Fibroblast of lung (primary cell): ENCODE measurements at regions not wholly inside any gene's neighbourhood (a gene's known extent, or its start where the extent isn't known, plus 50 kb on each side); places are given as distances from the start of the nearest gene placed in this dataset.

Experiments
- DNase-seq, 2 donors: peaks; one replicate each; pipeline versions ENCODE4 v3.0.0 to v3.0.0-alpha.2; 2010; ENCODE audit warnings: low read depth in 2 of 2
- H2AFZ ChIP-seq: 2 replicates; pipeline ENCODE4 v1.5.1; 2012; ENCODE audit warnings: low read length, control low read depth, inconsistent platforms
- H3K27ac ChIP-seq: 2 replicates; pipeline ENCODE4 v1.5.1; 2011; ENCODE audit warnings: low read length, control low read depth; ENCODE audit not compliant: insufficient read depth
- H3K27me3 ChIP-seq: 2 replicates; pipeline ENCODE4 v1.5.1; 2011; ENCODE audit warnings: mild to moderate bottlenecking, low read length; ENCODE audit not compliant: control insufficient read depth, insufficient read depth
- H3K36me3 ChIP-seq: 2 replicates; pipeline ENCODE4 v1.5.1; 2011; ENCODE audit warnings: low read length; ENCODE audit not compliant: control insufficient read depth, insufficient read depth
- H3K4me1 ChIP-seq: 2 replicates; pipeline ENCODE4 v1.5.1; 2011; ENCODE audit warnings: low read length; ENCODE audit not compliant: control insufficient read depth, insufficient read depth; ENCODE audit errors: extremely low read depth
- H3K4me2 ChIP-seq: 2 replicates; pipeline ENCODE4 v1.5.1; 2011; ENCODE audit warnings: low read length, control low read depth; ENCODE audit not compliant: insufficient read depth; ENCODE audit errors: extremely low read depth
- H3K4me3 ChIP-seq, 4 experiments: fragments of 200-600 bp in 1 of 4; sonication (generic) in 1 of 4; replicated peaks in 1 of 4; 2 replicates each; pipeline ENCODE4 v1.5.1; 2011 to 2016; ENCODE audit warnings: low read length in 4 of 4, low read depth in 3 of 4, mild to moderate bottlenecking in 3 of 4, control low read depth in 2 of 4, inconsistent platforms in 1 of 4, mixed read lengths in 1 of 4; ENCODE audit not compliant: insufficient read depth in 1 of 4; ENCODE audit errors: control extremely low read depth in 1 of 4
- H3K79me2 ChIP-seq: 2 replicates; pipeline ENCODE4 v1.5.1; 2012; ENCODE audit warnings: mild to moderate bottlenecking, low read length, inconsistent platforms; ENCODE audit not compliant: control insufficient read depth, insufficient read depth
- H3K9ac ChIP-seq: 2 replicates; pipeline ENCODE4 v1.5.1; 2011; ENCODE audit warnings: mild to moderate bottlenecking, low read length, control low read depth; ENCODE audit not compliant: insufficient read depth
- H3K9me3 ChIP-seq: 2 replicates; pipeline ENCODE4 v1.5.1; 2012; ENCODE audit warnings: low read depth, low read length; ENCODE audit not compliant: control insufficient read depth, insufficient read depth
- H4K20me1 ChIP-seq: 2 replicates; pipeline ENCODE4 v1.5.1; 2011; ENCODE audit warnings: low read length; ENCODE audit not compliant: control insufficient read depth, insufficient read depth; ENCODE audit errors: extremely low read depth
- EZH2 ChIP-seq: IDR thresholded peaks from 2 replicates; pipeline ENCODE4 v1.5.1; 2012; ENCODE audit warnings: low read length, control low read depth, mild to moderate bottlenecking; ENCODE audit errors: missing control alignments
- TF ChIP-seq, protein P1 (sequence below), 2 donors: IDR thresholded peaks in 1 of 2; conservative IDR thresholded peaks in 1 of 2; 1 replicate in 1 of 2; 2 replicates in 1 of 2; pipeline ENCODE4 v1.5.1; 2011 to 2012; ENCODE audit warnings: low read length in 2 of 2, control low read depth in 1 of 2, inconsistent platforms in 1 of 2, low read depth in 1 of 2, mild to moderate bottlenecking in 1 of 2

DNA sequence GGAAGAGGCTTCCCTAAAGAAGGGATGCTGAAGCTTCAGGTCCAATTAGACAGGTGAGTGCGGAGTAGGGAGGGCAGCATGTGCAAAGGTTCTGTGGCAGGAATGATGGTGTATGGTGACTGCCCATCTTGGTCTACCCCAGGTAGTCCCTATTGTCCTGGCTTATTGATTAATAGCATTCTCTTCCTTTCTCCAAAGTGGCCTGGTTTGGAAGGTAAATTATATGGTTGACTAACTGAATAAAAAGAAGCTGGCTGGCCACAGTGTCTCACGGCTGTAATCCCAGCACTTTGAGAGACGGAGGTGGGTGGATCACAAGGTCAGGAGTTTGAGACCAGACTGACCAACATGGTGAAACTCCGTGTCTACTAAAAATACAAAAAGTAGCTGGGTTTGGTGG is 230.5 kb downstream of the MIAT start:
- H2AFZ ChIP-seq, result no peak overlapping the region
- H4K20me1 ChIP-seq, result no peaks in the 10 kb centered on the region
- H3K4me3 ChIP-seq, result no peak overlapping the region
- H3K36me3 ChIP-seq, result no peaks in the 10 kb centered on the region
- no peak overlapping the region for H3K9ac ChIP-seq
- H3K9me3 ChIP-seq, result no peaks in the 10 kb centered on the region
- H3K4me2 ChIP-seq, result peak overlapping the region; percentile 32
- no peaks in the 10 kb centered on the region for H3K79me2 ChIP-seq
- peak in 1 of 2 donors; percentile 38 for DNase-seq
- no peak for TF ChIP-seq EZH2
- no peaks in the 10 kb centered on the region for H3K27me3 ChIP-seq
- peaks cover 19% of the 10 kb centered on the region for H3K4me1 ChIP-seq
- no peak overlapping the region for H3K27ac ChIP-seq

DNA sequence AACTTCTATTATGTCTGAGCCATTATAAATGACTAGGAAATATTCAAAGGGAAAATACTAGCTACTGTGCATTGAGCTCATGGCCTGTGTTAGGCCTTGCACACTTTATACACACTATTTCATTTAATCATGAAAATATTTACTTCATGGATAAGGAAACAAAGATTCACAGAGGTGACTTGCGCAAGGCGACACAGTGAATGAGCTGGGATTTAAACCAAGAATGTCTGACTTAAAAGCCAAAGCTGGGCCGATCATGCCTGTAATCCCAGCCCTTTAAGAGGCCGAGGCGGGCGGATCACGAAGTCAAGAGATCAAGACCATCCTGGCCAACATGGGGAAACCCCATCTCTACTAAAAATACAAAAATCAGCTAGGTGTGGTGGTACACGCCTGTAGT is 231.5 kb downstream of the MIAT start:
- DNase-seq, result no peak
- no peaks in the 10 kb centered on the region for H3K36me3 ChIP-seq
- no peak overlapping the region for H3K4me3 ChIP-seq
- no peak overlapping the region for H3K4me2 ChIP-seq
- H4K20me1 ChIP-seq, result no peaks in the 10 kb centered on the region
- no peaks in the 10 kb centered on the region for H3K27me3 ChIP-seq
- H3K4me1 ChIP-seq, result peaks cover 19% of the 10 kb centered on the region
- TF ChIP-seq, protein P1, sequence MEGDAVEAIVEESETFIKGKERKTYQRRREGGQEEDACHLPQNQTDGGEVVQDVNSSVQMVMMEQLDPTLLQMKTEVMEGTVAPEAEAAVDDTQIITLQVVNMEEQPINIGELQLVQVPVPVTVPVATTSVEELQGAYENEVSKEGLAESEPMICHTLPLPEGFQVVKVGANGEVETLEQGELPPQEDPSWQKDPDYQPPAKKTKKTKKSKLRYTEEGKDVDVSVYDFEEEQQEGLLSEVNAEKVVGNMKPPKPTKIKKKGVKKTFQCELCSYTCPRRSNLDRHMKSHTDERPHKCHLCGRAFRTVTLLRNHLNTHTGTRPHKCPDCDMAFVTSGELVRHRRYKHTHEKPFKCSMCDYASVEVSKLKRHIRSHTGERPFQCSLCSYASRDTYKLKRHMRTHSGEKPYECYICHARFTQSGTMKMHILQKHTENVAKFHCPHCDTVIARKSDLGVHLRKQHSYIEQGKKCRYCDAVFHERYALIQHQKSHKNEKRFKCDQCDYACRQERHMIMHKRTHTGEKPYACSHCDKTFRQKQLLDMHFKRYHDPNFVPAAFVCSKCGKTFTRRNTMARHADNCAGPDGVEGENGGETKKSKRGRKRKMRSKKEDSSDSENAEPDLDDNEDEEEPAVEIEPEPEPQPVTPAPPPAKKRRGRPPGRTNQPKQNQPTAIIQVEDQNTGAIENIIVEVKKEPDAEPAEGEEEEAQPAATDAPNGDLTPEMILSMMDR (conservative IDR thresholded peaks at IDR 0.05 in 1 of 2, IDR thresholded peaks at IDR 0.05 in 1 of 2; ENCODE audit: low read depth in 1 of 2, low read length in 2 of 2), result no peak
- no peak for TF ChIP-seq EZH2
- no peaks in the 10 kb centered on the region for H3K9me3 ChIP-seq
- no peaks in the 10 kb centered on the region for H3K79me2 ChIP-seq
- H3K9ac ChIP-seq, result no peak overlapping the region
- H3K27ac ChIP-seq, result no peak overlapping the region
- H2AFZ ChIP-seq, result no peak overlapping the region

DNA sequence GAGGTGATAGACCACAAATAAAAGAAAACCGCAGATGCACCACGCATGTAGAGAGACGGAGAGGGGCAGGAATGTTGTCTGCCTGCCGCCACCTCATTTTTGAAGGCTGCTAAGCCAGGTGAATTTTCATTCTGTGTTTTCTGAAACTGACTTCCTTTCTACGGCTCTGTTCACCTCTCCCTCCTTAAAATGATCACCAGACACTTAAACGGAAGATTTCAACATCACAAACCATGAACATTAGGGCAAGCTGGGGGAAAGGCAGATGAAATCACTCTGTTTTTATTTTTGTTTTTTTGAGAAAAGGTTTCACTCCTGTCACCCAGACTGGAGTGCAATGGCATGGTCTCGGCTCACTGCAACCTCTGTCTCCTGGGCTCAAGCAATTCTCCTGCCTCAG is 232.4 kb downstream of the MIAT start:
- DNase-seq, result no peak
- Histone ChIP-seq H3K36me3 (no peaks in the 10 kb centered on the region), H3K27ac (no peak overlapping the region), H3K9me3 (no peaks in the 10 kb centered on the region), H3K79me2 (no peaks in the 10 kb centered on the region), H3K27me3 (no peaks in the 10 kb centered on the region), H2AFZ (no peak overlapping the region), H3K4me3 (no peak overlapping the region), H4K20me1 (no peaks in the 10 kb centered on the region), H3K4me1 (peaks cover 23% of the 10 kb centered on the region), H3K4me2 (no peak overlapping the region), H3K9ac (no peak overlapping the region)
- no peak for TF ChIP-seq EZH2
- TF ChIP-seq, protein P1 (conservative IDR thresholded peaks at IDR 0.05 in 1 of 2, IDR thresholded peaks at IDR 0.05 in 1 of 2; ENCODE audit: low read depth in 1 of 2, low read length in 2 of 2), result no peak
